ENCODE measurements at regions not wholly inside any gene's neighbourhood (a gene's known extent, or its start where the extent isn't known, plus 50 kb on each side); places are given as distances from the start of the nearest gene placed in this dataset.

DNA sequence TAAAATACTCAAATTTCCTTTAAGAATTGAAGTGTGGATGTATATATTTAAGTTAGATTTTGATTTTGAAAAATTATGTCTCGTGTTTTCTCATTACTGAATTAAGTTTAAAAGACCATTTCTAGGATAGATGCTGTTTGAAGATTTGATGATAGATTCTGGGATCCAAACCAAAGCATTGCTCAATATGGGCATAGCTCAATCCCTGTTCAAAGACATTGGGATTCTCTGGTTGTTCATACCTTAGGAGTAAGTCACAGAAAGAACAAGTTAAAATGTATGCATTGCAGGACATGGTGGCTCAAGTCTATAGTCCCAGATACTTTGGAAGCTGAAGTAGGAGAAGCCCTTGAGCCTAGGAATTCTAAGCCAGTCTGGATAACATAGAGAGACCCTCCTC is 622.3 kb downstream of the ADCYAP1 start:
- TF ChIP-seq POLR2A (IDR thresholded peaks at IDR 0.05), result no peak
- TF ChIP-seq, protein P1, sequence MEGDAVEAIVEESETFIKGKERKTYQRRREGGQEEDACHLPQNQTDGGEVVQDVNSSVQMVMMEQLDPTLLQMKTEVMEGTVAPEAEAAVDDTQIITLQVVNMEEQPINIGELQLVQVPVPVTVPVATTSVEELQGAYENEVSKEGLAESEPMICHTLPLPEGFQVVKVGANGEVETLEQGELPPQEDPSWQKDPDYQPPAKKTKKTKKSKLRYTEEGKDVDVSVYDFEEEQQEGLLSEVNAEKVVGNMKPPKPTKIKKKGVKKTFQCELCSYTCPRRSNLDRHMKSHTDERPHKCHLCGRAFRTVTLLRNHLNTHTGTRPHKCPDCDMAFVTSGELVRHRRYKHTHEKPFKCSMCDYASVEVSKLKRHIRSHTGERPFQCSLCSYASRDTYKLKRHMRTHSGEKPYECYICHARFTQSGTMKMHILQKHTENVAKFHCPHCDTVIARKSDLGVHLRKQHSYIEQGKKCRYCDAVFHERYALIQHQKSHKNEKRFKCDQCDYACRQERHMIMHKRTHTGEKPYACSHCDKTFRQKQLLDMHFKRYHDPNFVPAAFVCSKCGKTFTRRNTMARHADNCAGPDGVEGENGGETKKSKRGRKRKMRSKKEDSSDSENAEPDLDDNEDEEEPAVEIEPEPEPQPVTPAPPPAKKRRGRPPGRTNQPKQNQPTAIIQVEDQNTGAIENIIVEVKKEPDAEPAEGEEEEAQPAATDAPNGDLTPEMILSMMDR (IDR thresholded peaks at IDR 0.05), result no peak
- TF ChIP-seq POLR2AphosphoS5 (IDR thresholded peaks at IDR 0.05; ENCODE audit: insufficient read depth in 1 of 2, low read depth in 1 of 2), result no peak
- Histone ChIP-seq H3K9me3 (no peaks in the 10 kb centered on the region), H3K27me3 (no peaks in the 10 kb centered on the region), H3K4me1 (no peaks in the 10 kb centered on the region), H3K36me3 (no peaks in the 10 kb centered on the region), H3K4me3 (no peak overlapping the region), H3K27ac (no peak overlapping the region)
- intact Hi-C loops (cut with DNase I), result no loop called here
- no peak for DNase-seq (ENCODE audit: extremely low spot score in 2 of 2)

DNA sequence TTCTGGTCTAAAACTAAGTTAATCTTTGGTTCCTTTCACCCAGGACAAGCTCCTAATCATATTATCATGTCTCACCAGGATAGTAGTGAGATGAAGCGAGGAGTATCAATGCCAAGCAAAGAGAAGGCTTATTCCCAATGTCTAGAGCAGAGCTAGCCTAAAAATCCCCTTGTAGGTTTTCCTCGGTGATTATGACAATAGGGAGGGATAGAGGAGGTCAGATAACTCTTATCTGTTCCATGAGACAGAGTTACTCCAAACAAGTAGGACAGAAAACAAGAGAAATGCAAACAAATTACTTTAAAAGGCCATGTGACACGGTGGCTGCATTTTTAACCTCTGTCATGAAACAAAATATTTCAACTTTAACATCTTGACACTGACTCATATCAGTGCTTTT is 623.1 kb downstream of the ADCYAP1 start:
- Histone ChIP-seq H3K4me3 (no peak overlapping the region), H3K4me1 (no peaks in the 10 kb centered on the region), H3K27ac (no peak overlapping the region), H3K36me3 (no peaks in the 10 kb centered on the region), H3K27me3 (no peaks in the 10 kb centered on the region), H3K9me3 (no peaks in the 10 kb centered on the region)
- no peak for TF ChIP-seq POLR2A (IDR thresholded peaks at IDR 0.05)
- TF ChIP-seq, protein P1 (IDR thresholded peaks at IDR 0.05), result no peak
- no peak for TF ChIP-seq POLR2AphosphoS5 (IDR thresholded peaks at IDR 0.05; ENCODE audit: insufficient read depth in 1 of 2, low read depth in 1 of 2)
- intact Hi-C loops (cut with DNase I), result no loop called here
- DNase-seq (ENCODE audit: extremely low spot score in 2 of 2), result no peak

DNA sequence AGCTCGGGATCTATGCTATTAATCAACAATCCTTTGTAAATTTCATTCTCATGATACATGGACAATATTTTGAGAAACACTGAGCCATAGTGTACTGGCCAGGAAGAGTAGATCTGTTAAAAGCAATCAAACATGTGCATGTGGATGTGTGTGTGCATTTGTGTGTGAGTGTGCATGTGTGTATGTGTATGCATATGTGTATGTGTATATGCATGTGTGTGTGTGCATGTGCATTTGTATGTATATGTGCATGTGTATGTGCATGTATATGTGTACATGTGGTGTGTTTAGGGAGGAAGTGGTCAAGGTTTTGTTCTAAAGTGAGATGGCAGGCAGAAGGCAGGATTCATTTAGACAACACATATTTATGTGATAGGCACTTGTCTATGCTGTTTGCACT is 623.8 kb downstream of the ADCYAP1 start:
- H3K9me3 ChIP-seq, result no peaks in the 10 kb centered on the region
- no peaks in the 10 kb centered on the region for H3K27me3 ChIP-seq
- intact Hi-C loops (cut with DNase I), result no loop called here
- no peak for TF ChIP-seq POLR2AphosphoS5 (IDR thresholded peaks at IDR 0.05; ENCODE audit: insufficient read depth in 1 of 2, low read depth in 1 of 2)
- TF ChIP-seq POLR2A (IDR thresholded peaks at IDR 0.05), result no peak
- TF ChIP-seq, protein P1 (IDR thresholded peaks at IDR 0.05), result no peak
- H3K4me1 ChIP-seq, result no peaks in the 10 kb centered on the region
- no peak for DNase-seq (ENCODE audit: extremely low spot score in 2 of 2)
- H3K4me3 ChIP-seq, result no peak overlapping the region
- no peaks in the 10 kb centered on the region for H3K36me3 ChIP-seq
- no peak overlapping the region for H3K27ac ChIP-seq

DNA sequence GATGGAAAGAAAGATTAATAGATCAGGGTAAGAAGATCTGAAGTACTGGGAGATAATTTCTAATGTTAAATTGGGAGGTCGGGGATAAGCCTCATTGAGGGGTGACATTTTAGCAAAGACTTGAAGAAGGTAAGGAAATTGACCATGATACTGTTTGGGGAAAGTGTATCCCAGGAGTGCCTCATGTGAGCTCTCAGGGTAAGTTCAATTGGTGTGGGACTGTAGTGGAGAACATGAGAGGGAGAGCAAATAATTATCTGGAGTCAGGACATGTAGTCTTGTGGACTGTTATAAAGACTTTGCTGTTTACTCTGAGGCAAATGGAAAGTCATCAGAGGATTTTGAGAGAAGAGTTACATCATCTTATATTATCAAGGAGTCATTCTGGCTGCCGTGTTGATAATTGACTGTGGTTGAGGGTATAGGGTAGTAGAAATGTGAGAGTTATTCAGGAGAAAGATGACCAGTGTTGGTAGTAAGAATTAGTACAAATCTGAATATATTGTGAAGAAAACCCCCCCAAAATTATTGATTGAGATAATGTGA is 624.4 kb downstream of the ADCYAP1 start:
- no peaks in the 10 kb centered on the region for H3K36me3 ChIP-seq
- no peak overlapping the region for H3K27ac ChIP-seq
- TF ChIP-seq POLR2AphosphoS5 (IDR thresholded peaks at IDR 0.05; ENCODE audit: insufficient read depth in 1 of 2, low read depth in 1 of 2), result no peak
- no peak for TF ChIP-seq POLR2A (IDR thresholded peaks at IDR 0.05)
- TF ChIP-seq, protein P1 (IDR thresholded peaks at IDR 0.05), result no peak
- no peaks in the 10 kb centered on the region for H3K4me1 ChIP-seq
- intact Hi-C loops (cut with DNase I), result no loop called here
- no peak overlapping the region for H3K4me3 ChIP-seq
- H3K27me3 ChIP-seq, result no peaks in the 10 kb centered on the region
- H3K9me3 ChIP-seq, result no peaks in the 10 kb centered on the region
- DNase-seq (ENCODE audit: extremely low spot score in 2 of 2), result no peak

DNA sequence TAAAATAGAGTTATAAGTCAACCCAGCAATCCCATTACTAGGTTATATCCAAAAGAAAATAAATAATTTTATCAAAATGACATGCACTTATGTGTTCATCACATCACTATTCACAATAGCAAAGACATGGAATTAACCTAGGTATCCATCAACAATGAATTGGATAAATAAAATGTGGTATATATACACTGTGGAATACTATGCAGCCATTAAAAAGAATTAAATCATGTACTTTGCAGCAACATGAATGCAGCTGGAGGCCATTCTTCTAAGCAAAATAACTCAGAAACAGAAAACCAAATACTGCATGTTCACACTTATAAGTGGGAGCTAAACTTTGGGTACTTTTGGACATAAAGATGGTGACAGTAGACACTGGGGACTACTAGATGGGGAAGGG is 626.0 kb downstream of the ADCYAP1 start:
- Histone ChIP-seq H3K4me3 (no peak overlapping the region), H3K36me3 (no peaks in the 10 kb centered on the region), H3K27ac (no peak overlapping the region), H3K9me3 (no peaks in the 10 kb centered on the region), H3K27me3 (no peaks in the 10 kb centered on the region), H3K4me1 (no peaks in the 10 kb centered on the region)
- TF ChIP-seq, protein P1 (IDR thresholded peaks at IDR 0.05), result no peak
- TF ChIP-seq POLR2A (IDR thresholded peaks at IDR 0.05), result no peak
- no peak for TF ChIP-seq POLR2AphosphoS5 (IDR thresholded peaks at IDR 0.05; ENCODE audit: insufficient read depth in 1 of 2, low read depth in 1 of 2)
- intact Hi-C loops (cut with DNase I), result no loop called here
- DNase-seq (ENCODE audit: extremely low spot score in 2 of 2), result no peak
